ENCODE measurements at regions not wholly inside any gene's neighbourhood (a gene's known extent, or its start where the extent isn't known, plus 50 kb on each side); places are given as distances from the start of the nearest gene placed in this dataset.

DNA sequence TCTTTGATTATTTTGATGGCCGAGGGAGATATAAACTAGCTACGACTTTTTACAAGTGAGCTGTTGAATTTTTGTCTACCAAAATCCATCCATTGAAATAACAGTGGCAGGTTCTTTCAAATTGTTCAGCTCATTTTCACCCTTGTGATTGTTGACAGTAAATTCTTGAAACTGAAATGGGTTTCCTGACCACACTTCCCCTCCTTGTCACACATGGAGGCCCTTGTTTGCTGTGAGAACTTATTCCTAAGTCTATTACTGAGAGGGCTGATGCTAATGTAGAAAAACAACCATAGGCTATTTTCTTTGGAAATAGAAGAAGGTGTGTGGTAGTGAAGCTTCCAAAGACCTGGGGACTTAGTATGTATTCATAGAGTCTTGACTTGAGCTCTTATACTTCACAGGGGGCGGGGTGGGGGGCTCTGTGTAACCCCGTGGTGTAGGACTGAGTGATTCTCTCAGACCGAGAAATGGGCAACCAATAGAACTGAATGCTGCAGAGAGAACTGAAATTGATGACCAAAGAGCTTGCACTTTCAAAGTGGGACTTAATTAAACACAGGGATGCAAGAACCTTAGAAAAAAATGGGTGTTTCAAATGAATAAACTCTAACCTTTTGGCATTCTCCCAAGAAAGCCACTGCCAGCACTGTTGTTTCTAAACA, 718.9 kb downstream of the CCSER2 start:
- Histone ChIP-seq H3K4me3 (no peak overlapping the region), H3K36me3 (no peaks in the 10 kb centered on the region), H3K27me3 (ENCODE audit: low read depth) (no peaks in the 10 kb centered on the region), H3K27ac (no peak overlapping the region), H3K4me1 (no peaks in the 10 kb centered on the region), H3K9me3 (no peaks in the 10 kb centered on the region)
- DNase-seq = no peak
- TF ChIP-seq, protein P1, sequence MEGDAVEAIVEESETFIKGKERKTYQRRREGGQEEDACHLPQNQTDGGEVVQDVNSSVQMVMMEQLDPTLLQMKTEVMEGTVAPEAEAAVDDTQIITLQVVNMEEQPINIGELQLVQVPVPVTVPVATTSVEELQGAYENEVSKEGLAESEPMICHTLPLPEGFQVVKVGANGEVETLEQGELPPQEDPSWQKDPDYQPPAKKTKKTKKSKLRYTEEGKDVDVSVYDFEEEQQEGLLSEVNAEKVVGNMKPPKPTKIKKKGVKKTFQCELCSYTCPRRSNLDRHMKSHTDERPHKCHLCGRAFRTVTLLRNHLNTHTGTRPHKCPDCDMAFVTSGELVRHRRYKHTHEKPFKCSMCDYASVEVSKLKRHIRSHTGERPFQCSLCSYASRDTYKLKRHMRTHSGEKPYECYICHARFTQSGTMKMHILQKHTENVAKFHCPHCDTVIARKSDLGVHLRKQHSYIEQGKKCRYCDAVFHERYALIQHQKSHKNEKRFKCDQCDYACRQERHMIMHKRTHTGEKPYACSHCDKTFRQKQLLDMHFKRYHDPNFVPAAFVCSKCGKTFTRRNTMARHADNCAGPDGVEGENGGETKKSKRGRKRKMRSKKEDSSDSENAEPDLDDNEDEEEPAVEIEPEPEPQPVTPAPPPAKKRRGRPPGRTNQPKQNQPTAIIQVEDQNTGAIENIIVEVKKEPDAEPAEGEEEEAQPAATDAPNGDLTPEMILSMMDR (IDR thresholded peaks at IDR 0.05) = no peak
- ATAC-seq = no peak
- intact Hi-C loops (cut with DNase I) = no loop called here

- ATAC-seq = no peak
- H3K4me3 ChIP-seq = no peak overlapping the region
- no peak for DNase-seq
- intact Hi-C loops (cut with DNase I) = no loop called here
- no peak overlapping the region for H3K27ac ChIP-seq
- TF ChIP-seq, protein P1 (IDR thresholded peaks at IDR 0.05) = no peak
- H3K9me3 ChIP-seq = no peaks in the 10 kb centered on the region
- no peaks in the 10 kb centered on the region for H3K27me3 ChIP-seq (ENCODE audit: low read depth)
- no peaks in the 10 kb centered on the region for H3K36me3 ChIP-seq
- H3K4me1 ChIP-seq = no peaks in the 10 kb centered on the region
These were observed 719.6 kb downstream of the CCSER2 start for GRCh38 chr10:85047979-85048378.

DNA sequence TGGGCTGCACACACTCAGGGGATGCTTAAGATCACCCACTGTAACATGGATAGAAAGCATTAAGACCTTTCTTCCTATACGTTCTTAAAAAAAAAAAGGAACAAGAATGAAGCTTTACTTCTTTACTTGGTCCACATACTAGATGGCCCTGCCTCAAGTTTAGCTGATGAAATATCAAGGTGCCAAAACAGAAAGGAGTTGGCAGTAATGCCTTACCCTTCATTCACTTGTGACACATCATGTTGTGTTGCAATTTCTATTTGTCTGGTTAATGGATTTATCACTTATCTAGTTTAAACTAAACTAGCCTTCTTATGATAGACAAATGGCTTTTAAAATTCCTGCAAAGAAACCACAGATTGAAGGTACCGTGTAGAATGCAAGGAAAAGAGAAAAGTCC, 720.3 kb downstream of the CCSER2 start:
- TF ChIP-seq, protein P1 (IDR thresholded peaks at IDR 0.05) = no peak
- no peak for ATAC-seq
- DNase-seq = no peak
- Histone ChIP-seq H3K9me3 (no peaks in the 10 kb centered on the region), H3K4me1 (no peaks in the 10 kb centered on the region), H3K36me3 (no peaks in the 10 kb centered on the region), H3K27me3 (ENCODE audit: low read depth) (no peaks in the 10 kb centered on the region), H3K4me3 (no peak overlapping the region), H3K27ac (no peak overlapping the region)
- intact Hi-C loops (cut with DNase I) = no loop called here

DNA sequence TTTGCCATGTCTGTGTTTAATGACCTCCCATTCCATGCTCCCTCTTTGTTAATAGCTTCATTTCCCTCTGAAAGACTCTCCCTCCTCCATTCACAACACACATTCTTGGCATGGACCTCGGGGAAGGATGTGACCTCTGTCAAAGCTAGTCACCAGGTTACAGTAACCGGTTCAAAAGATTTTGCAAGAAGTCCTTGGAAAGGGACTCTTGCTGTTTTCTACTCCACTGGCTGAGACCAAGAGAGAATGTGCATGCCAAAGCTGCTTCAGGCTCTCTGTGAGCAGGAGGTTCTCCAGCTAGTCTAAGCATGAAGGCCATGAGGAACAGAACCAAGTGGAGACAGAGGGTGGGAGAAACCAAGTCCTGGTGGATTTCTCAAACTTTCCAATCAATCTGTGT, 732.6 kb downstream of the CCSER2 start:
- Histone ChIP-seq H3K9me3 (peaks cover 6% of the 10 kb centered on the region), H3K27me3 (ENCODE audit: low read depth) (no peaks in the 10 kb centered on the region), H3K4me3 (no peak overlapping the region), H3K27ac (no peak overlapping the region), H3K4me1 (no peaks in the 10 kb centered on the region), H3K36me3 (no peaks in the 10 kb centered on the region)
- no peak for ATAC-seq
- TF ChIP-seq, protein P1 (IDR thresholded peaks at IDR 0.05) = no peak
- intact Hi-C loops (cut with DNase I) = no loop called here
- no peak for DNase-seq

- TF ChIP-seq, protein P1 (IDR thresholded peaks at IDR 0.05) = no peak
- H3K4me1 ChIP-seq = no peaks in the 10 kb centered on the region
- no peaks in the 10 kb centered on the region for H3K36me3 ChIP-seq
- no peak for DNase-seq
- no peak for ATAC-seq
- H3K9me3 ChIP-seq = peaks cover 6% of the 10 kb centered on the region
- intact Hi-C loops (cut with DNase I) = no loop called here
- H3K27me3 ChIP-seq (ENCODE audit: low read depth) = no peaks in the 10 kb centered on the region
- H3K4me3 ChIP-seq = no peak overlapping the region
- H3K27ac ChIP-seq = no peak overlapping the region
These were observed 733.0 kb downstream of the CCSER2 start for GRCh38 chr10:85061401-85061800.

Measured in lower lobe of right lung (tissue), 2 donors.